ENCODE measurements at regions not wholly inside any gene's neighbourhood (a gene's known extent, or its start where the extent isn't known, plus 50 kb on each side); places are given as distances from the start of the nearest gene placed in this dataset.

DNA sequence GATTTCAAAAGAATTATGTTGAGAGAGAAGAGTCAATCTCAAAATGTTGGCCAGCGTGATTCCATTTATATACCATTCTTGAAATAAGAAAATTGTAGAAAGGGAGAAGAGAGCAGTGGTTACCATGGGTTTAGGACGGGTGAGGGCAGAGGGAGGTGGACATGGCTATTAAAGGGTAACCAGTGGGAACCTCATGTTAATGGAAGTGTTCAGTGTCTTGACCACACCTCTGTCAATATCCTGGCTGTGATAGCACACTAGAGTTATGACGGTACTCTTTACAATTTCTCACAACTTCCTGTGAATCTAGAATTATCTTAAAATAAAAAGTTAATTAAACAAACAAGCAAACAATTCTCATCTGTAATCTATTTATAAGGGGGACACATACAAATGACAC is 821.2 kb downstream of the VRK1 start:
- TF ChIP-seq FOXM1 (IDR thresholded peaks at IDR 0.05; ENCODE audit: borderline replicate concordance, low read depth): no peak
- no peak for TF ChIP-seq RAD21 (IDR thresholded peaks at IDR 0.05; ENCODE audit: low read depth)
- TF ChIP-seq, protein P1, sequence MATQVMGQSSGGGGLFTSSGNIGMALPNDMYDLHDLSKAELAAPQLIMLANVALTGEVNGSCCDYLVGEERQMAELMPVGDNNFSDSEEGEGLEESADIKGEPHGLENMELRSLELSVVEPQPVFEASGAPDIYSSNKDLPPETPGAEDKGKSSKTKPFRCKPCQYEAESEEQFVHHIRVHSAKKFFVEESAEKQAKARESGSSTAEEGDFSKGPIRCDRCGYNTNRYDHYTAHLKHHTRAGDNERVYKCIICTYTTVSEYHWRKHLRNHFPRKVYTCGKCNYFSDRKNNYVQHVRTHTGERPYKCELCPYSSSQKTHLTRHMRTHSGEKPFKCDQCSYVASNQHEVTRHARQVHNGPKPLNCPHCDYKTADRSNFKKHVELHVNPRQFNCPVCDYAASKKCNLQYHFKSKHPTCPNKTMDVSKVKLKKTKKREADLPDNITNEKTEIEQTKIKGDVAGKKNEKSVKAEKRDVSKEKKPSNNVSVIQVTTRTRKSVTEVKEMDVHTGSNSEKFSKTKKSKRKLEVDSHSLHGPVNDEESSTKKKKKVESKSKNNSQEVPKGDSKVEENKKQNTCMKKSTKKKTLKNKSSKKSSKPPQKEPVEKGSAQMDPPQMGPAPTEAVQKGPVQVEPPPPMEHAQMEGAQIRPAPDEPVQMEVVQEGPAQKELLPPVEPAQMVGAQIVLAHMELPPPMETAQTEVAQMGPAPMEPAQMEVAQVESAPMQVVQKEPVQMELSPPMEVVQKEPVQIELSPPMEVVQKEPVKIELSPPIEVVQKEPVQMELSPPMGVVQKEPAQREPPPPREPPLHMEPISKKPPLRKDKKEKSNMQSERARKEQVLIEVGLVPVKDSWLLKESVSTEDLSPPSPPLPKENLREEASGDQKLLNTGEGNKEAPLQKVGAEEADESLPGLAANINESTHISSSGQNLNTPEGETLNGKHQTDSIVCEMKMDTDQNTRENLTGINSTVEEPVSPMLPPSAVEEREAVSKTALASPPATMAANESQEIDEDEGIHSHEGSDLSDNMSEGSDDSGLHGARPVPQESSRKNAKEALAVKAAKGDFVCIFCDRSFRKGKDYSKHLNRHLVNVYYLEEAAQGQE (IDR thresholded peaks at IDR 0.05; ENCODE audit: low read depth): no peak
- no peak for TF ChIP-seq EGR1 (IDR thresholded peaks at IDR 0.05)
- TF ChIP-seq CREB1 (IDR thresholded peaks at IDR 0.05; ENCODE audit: low read depth): no peak
- no peak for TF ChIP-seq YY1 (IDR thresholded peaks at IDR 0.05; ENCODE audit: low read depth)
- no peak for TF ChIP-seq ZBTB7A (IDR thresholded peaks at IDR 0.05; ENCODE audit: low read depth)
- TF ChIP-seq, protein P2, sequence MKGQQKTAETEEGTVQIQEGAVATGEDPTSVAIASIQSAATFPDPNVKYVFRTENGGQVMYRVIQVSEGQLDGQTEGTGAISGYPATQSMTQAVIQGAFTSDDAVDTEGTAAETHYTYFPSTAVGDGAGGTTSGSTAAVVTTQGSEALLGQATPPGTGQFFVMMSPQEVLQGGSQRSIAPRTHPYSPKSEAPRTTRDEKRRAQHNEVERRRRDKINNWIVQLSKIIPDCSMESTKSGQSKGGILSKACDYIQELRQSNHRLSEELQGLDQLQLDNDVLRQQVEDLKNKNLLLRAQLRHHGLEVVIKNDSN (IDR thresholded peaks at IDR 0.05): no peak
- no peak for TF ChIP-seq TEAD4 (IDR thresholded peaks at IDR 0.05)
- TF ChIP-seq CEBPB (IDR thresholded peaks at IDR 0.05): no peak
- no peak for TF ChIP-seq EP300 (IDR thresholded peaks at IDR 0.05; ENCODE audit: borderline replicate concordance)
- TF ChIP-seq TAF1 (IDR thresholded peaks at IDR 0.05; ENCODE audit: low read depth): no peak

DNA sequence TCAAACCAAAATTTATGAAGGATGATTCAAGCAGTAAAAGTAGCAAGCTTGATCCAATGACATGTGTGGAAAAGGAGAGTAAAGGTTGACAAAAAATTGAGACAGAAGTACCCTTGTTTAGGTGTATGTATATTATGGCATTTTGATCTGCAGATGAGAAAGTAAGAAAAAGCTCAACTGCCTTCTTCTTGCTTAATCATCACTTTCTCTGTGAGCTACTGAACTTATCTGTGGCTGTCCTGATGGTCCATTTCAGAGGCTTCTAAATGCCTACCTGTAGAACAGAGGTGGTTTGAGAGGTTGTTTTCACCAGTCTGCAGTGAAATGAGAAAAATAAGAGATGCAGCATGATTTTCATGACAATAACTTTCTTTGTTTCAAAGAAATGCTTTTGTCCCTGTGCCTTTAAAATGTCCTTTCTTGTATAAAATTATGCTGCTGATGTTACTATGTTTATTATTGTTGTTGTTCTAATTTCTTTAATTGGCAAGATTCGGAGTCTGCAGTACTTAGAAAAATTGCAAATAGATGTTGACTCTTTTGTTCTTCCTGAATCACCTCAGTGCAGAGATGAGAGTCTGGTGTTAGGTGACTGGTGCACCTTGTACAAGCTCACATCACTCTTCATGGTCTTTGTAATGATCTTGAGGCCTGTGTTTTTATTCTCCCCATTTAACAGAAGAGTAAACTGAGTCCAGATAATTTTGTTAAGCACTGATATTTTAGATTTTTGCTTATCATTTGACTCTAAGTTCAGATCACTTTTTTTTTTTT is 821.9 kb downstream of the VRK1 start:
- TF ChIP-seq CEBPB (IDR thresholded peaks at IDR 0.05): no peak

DNA sequence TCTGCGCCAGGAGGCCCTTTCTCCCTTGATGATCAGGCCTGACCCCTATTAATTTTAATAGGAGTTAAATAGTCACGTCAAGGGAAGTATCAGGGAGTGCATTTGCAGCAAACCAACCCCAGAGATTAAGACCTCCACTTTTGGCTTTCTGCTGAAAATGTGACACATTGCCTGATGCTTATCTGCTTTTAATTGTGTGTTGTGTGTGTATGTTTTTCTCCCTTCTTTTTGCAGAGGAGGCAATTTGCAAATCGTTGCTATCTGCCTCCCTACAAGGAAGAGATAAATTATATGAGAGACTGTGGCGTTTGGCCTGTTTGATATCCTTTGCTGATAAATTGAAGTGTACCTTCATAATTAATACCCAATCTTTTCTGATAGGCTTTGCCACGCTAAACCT is 822.9 kb downstream of the VRK1 start:
- TF ChIP-seq, protein P1 (IDR thresholded peaks at IDR 0.05; ENCODE audit: low read depth): no peak
- TF ChIP-seq, protein P3, sequence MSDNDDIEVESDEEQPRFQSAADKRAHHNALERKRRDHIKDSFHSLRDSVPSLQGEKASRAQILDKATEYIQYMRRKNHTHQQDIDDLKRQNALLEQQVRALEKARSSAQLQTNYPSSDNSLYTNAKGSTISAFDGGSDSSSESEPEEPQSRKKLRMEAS (IDR thresholded peaks at IDR 0.05): no peak

DNA sequence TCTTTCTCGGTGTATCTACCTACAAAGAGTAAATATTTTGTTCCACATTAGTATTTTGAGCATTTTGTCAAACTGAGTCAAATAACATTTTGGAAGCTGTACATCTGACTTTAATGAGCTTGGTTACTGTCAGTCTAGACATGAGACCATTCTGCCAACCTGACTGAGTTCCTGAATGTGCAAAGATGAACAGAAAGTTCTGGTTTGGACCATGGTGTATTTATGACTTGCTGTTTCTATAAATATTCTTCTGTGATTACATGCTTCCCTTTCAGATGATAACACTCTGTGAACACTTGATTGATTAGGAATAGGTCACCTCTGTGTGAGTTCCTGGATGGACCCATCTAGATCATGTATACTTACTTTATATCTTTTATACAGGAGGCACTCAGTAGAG is 827.8 kb downstream of the VRK1 start:
- TF ChIP-seq, protein P2 (IDR thresholded peaks at IDR 0.05): no peak
- TF ChIP-seq FOXM1 (IDR thresholded peaks at IDR 0.05; ENCODE audit: borderline replicate concordance, low read depth) (no peak), EGR1 (IDR thresholded peaks at IDR 0.05) (no peak), EP300 (IDR thresholded peaks at IDR 0.05; ENCODE audit: borderline replicate concordance) (no peak), NFIC (IDR thresholded peaks at IDR 0.05) (no peak), CREB1 (IDR thresholded peaks at IDR 0.05; ENCODE audit: low read depth) (no peak), CEBPB (IDR thresholded peaks at IDR 0.05) (no peak), RAD21 (IDR thresholded peaks at IDR 0.05; ENCODE audit: low read depth) (no peak), YY1 (IDR thresholded peaks at IDR 0.05; ENCODE audit: low read depth) (no peak), TCF12 (IDR thresholded peaks at IDR 0.05; ENCODE audit: low read depth) (no peak), ZBTB7A (IDR thresholded peaks at IDR 0.05; ENCODE audit: low read depth) (no peak)
- TF ChIP-seq, protein P1 (IDR thresholded peaks at IDR 0.05; ENCODE audit: low read depth): no peak
- TF ChIP-seq, protein P3 (IDR thresholded peaks at IDR 0.05): no peak

DNA sequence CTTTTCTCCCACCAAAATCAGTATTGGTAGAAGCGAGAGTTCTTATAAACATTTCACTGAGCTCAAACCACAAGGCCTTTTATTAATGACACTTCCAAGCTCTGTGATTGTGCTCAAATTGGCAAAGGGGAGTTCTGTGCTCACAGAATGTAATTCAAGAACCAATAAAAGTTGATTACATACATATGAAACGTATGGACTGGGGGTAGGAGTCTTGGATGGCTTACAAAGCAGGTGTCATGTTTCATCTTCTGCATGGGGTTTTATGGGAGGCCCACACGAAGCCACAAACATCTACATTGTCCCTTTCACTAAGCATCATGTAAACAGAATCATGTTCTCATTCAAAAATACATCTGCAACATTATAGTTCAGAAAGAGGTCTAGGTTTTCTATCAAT is 828.3 kb downstream of the VRK1 start:
- TF ChIP-seq, protein P2 (IDR thresholded peaks at IDR 0.05): no peak
